ENCODE measurements at regions not wholly inside any gene's neighbourhood (a gene's known extent, or its start where the extent isn't known, plus 50 kb on each side); places are given as distances from the start of the nearest gene placed in this dataset.
A peak's percentile ranks its signal among the peaks of the same experiment; 100 is the strongest.

GRCh38 chrX:25275159-25275558 lies 259.4 kb upstream of the ARX start:
- DNase-seq = no peak
- in situ Hi-C loops (cut with MboI; ENCODE audit: low pct_unique_long_range_greater_than_20kb, low sequenced_read_pairs) = no loop called here

- no peak for DNase-seq
- in situ Hi-C loops (cut with MboI; ENCODE audit: low pct_unique_long_range_greater_than_20kb, low sequenced_read_pairs) = no loop called here
Measured at GRCh38 chrX:25241461-25241860, 225.7 kb upstream of the ARX start.

- no peak for DNase-seq
- in situ Hi-C loops (cut with MboI; ENCODE audit: low pct_unique_long_range_greater_than_20kb, low sequenced_read_pairs) = no loop called here
Measured at GRCh38 chrX:25226151-25226550, 210.4 kb upstream of the ARX start.

GRCh38 chrX:25219480-25219879 lies 203.7 kb upstream of the ARX start:
- no peak for DNase-seq
- in situ Hi-C loops (cut with MboI; ENCODE audit: low pct_unique_long_range_greater_than_20kb, low sequenced_read_pairs) = no loop called here

- in situ Hi-C loops (cut with MboI; ENCODE audit: low pct_unique_long_range_greater_than_20kb, low sequenced_read_pairs) = no loop called here
- DNase-seq = no peak
Measured at GRCh38 chrX:25213611-25214010, 197.8 kb upstream of the ARX start.

GRCh38 chrX:25207803-25208475 lies 192.2 kb upstream of the ARX start:
- DNase-seq = no peak

GRCh38 chrX:25206778-25207177 lies 191.0 kb upstream of the ARX start:
- no peak for DNase-seq

More at GRCh38 chrX:25207803-25208475, 192.2 kb upstream of the ARX start:
- in situ Hi-C loops (cut with MboI; ENCODE audit: low pct_unique_long_range_greater_than_20kb, low sequenced_read_pairs) = no loop called here

GRCh38 chrX:25204182-25204581 lies 188.4 kb upstream of the ARX start:
- no peak for DNase-seq
- in situ Hi-C loops (cut with MboI; ENCODE audit: low pct_unique_long_range_greater_than_20kb, low sequenced_read_pairs) = no loop called here

More at GRCh38 chrX:25206778-25207177, 191.0 kb upstream of the ARX start:
- in situ Hi-C loops (cut with MboI; ENCODE audit: low pct_unique_long_range_greater_than_20kb, low sequenced_read_pairs) = no loop called here

- no peak for DNase-seq
- in situ Hi-C loops (cut with MboI; ENCODE audit: low pct_unique_long_range_greater_than_20kb, low sequenced_read_pairs) = no loop called here
Measured at GRCh38 chrX:25202827-25203226, 187.1 kb upstream of the ARX start.

GRCh38 chrX:25198891-25199290 lies 183.1 kb upstream of the ARX start:
- in situ Hi-C loops (cut with MboI; ENCODE audit: low pct_unique_long_range_greater_than_20kb, low sequenced_read_pairs) = no loop called here

GRCh38 chrX:25198253-25198652 lies 182.5 kb upstream of the ARX start:
- in situ Hi-C loops (cut with MboI; ENCODE audit: low pct_unique_long_range_greater_than_20kb, low sequenced_read_pairs) = no loop called here
- DNase-seq = no peak

More at GRCh38 chrX:25198891-25199290, 183.1 kb upstream of the ARX start:
- no peak for DNase-seq

GRCh38 chrX:25196221-25196620 lies 180.5 kb upstream of the ARX start:
- in situ Hi-C loops (cut with MboI; ENCODE audit: low pct_unique_long_range_greater_than_20kb, low sequenced_read_pairs) = no loop called here
- DNase-seq = no peak

- DNase-seq = peak; percentile 5
Measured at GRCh38 chrX:25191403-25191802, 175.6 kb upstream of the ARX start.

GRCh38 chrX:25181775-25182174 lies 166.0 kb upstream of the ARX start:
- in situ Hi-C loops (cut with MboI; ENCODE audit: low pct_unique_long_range_greater_than_20kb, low sequenced_read_pairs) = no loop called here
- no peak for DNase-seq

More at GRCh38 chrX:25191403-25191802, 175.6 kb upstream of the ARX start:
- in situ Hi-C loops (cut with MboI; ENCODE audit: low pct_unique_long_range_greater_than_20kb, low sequenced_read_pairs) = no loop called here

GRCh38 chrX:25180242-25180641 lies 164.5 kb upstream of the ARX start:
- in situ Hi-C loops (cut with MboI; ENCODE audit: low pct_unique_long_range_greater_than_20kb, low sequenced_read_pairs) = no loop called here
- DNase-seq = no peak

- no peak for DNase-seq
- in situ Hi-C loops (cut with MboI; ENCODE audit: low pct_unique_long_range_greater_than_20kb, low sequenced_read_pairs) = no loop called here
Measured at GRCh38 chrX:25178555-25178954, 162.8 kb upstream of the ARX start.

- in situ Hi-C loops (cut with MboI; ENCODE audit: low pct_unique_long_range_greater_than_20kb, low sequenced_read_pairs) = no loop called here
- DNase-seq = no peak
Measured at GRCh38 chrX:25175743-25176142, 160.0 kb upstream of the ARX start.

- DNase-seq = no peak
- in situ Hi-C loops (cut with MboI; ENCODE audit: low pct_unique_long_range_greater_than_20kb, low sequenced_read_pairs) = no loop called here
Measured at GRCh38 chrX:25175171-25175570, 159.4 kb upstream of the ARX start.

- no peak for DNase-seq
- in situ Hi-C loops (cut with MboI; ENCODE audit: low pct_unique_long_range_greater_than_20kb, low sequenced_read_pairs) = no loop called here
Measured at GRCh38 chrX:25166546-25166945, 150.8 kb upstream of the ARX start.

- no peak for DNase-seq
- in situ Hi-C loops (cut with MboI; ENCODE audit: low pct_unique_long_range_greater_than_20kb, low sequenced_read_pairs) = no loop called here
Measured at GRCh38 chrX:25166145-25166544, 150.4 kb upstream of the ARX start.

- DNase-seq = no peak
- in situ Hi-C loops (cut with MboI; ENCODE audit: low pct_unique_long_range_greater_than_20kb, low sequenced_read_pairs) = no loop called here
Measured at GRCh38 chrX:25158635-25159034, 142.9 kb upstream of the ARX start.
